K562 (cell line): ENCODE measurements at regions not wholly inside any gene's neighbourhood (a gene's known extent, or its start where the extent isn't known, plus 50 kb on each side); places are given as distances from the start of the nearest gene placed in this dataset.

Source experiments
- ATAC-seq: fragments of 200-7000 bp; cut with Tn5 transposase; 3 replicates; pipeline ENCODE4 v1.9.1; 2020; ENCODE audit warnings: moderate library complexity
- BruUV-seq: library from RNA; stranded (reverse); fragments of 400-500 nt; replicated peaks from 2 replicates; lab custom pipeline; 2021; lab: Mats Ljungman, UMichigan
- CTCF ChIA-PET: fragments of 300-600 bp; formaldehyde crosslinking; extraction: SDS; loops from one replicate; lab custom pipeline; 2021; ENCODE audit warnings: low intra/inter-chr PET ratio; lab: Yijun Ruan, JAX
- POLR2A ChIA-PET: fragments of 300-600, 350-650 bp; sonication (Branson Sonifier 250); formaldehyde crosslinking; extraction: SDS; loops from one replicate; lab custom pipeline; 2021; ENCODE audit warnings: antibody characterized with exemption, inconsistent platforms; lab: Yijun Ruan, JAX
- DNase-seq, 4 experiments: peaks; one replicate each; pipeline versions ENCODE4 v3.0.0 to v3.0.0-alpha.2; 2011 to 2018; ENCODE audit warnings: low spot score in 3 of 4, mixed read lengths in 3 of 4; ENCODE audit errors: extremely low read depth in 1 of 4
- FAIRE-seq: peaks from 2 replicates; lab custom pipeline; 2011; peaks lifted over from hg19 to GRCh38; lab: Jason Lieb, UNC
- H2AFZ ChIP-seq: 2 replicates; pipeline ENCODE4 v1.6.0; 2011; ENCODE audit warnings: low read depth, low read length, control low read depth, inconsistent platforms
- H3K27ac ChIP-seq: fragments of 200-600 bp; 3 replicates; pipeline ENCODE4 v1.8.0; 2011; ENCODE audit warnings: low read depth, mild to moderate bottlenecking, control low read depth, inconsistent platforms, low read length, moderate library complexity, mixed read lengths; ENCODE audit errors: extremely low read depth
- H3K27me3 ChIP-seq, 2 experiments: fragments of 300-600 bp in 1 of 2; 2 replicates in 1 of 2; 3 replicates in 1 of 2; pipeline versions ENCODE4 v1.6.0 to v1.8.0; 2011; ENCODE audit warnings: inconsistent platforms in 2 of 2, low read length in 2 of 2, mild to moderate bottlenecking in 1 of 2, mixed read lengths in 1 of 2, moderate library complexity in 1 of 2; ENCODE audit not compliant: control insufficient read depth in 2 of 2, insufficient read depth in 2 of 2
- H3K36me3 ChIP-seq: fragments of 300-600 bp; 3 replicates; pipeline ENCODE4 v1.8.0; 2011; ENCODE audit warnings: mild to moderate bottlenecking, low read length, inconsistent platforms; ENCODE audit not compliant: control insufficient read depth, insufficient read depth
- H3K4me1 ChIP-seq, 2 experiments: fragments of 200-600 bp in 1 of 2; replicated peaks in 1 of 2; 2 replicates in 1 of 2; 3 replicates in 1 of 2; pipeline versions ENCODE4 v1.5.1 to v1.8.0; 2011; ENCODE audit warnings: inconsistent platforms in 2 of 2, low read length in 2 of 2, mild to moderate bottlenecking in 1 of 2, mixed read lengths in 1 of 2, moderate library complexity in 1 of 2; ENCODE audit not compliant: control insufficient read depth in 2 of 2, insufficient read depth in 2 of 2
- H3K4me2 ChIP-seq: 2 replicates; pipeline ENCODE4 v1.6.1; 2011; ENCODE audit warnings: low read length, control low read depth, inconsistent platforms, mixed read lengths; ENCODE audit not compliant: insufficient read depth
- H3K4me3 ChIP-seq: fragments of 200-600 bp; sonication (generic), shearing (Covaris generic); 2 replicates; pipeline ENCODE4 v1.5.1; 2016; ENCODE audit warnings: control low read depth, inconsistent platforms
- H3K79me2 ChIP-seq: fragments of 200-600 bp; 3 replicates; pipeline ENCODE4 v1.8.0; 2011; ENCODE audit warnings: low read length, inconsistent platforms; ENCODE audit not compliant: control insufficient read depth, insufficient read depth
- H3K9ac ChIP-seq, 2 experiments: 2 replicates each; pipeline versions ENCODE4 v1.6.0 to v1.6.1; 2011; ENCODE audit warnings: low read depth in 2 of 2, low read length in 2 of 2, control low read depth in 1 of 2, inconsistent platforms in 1 of 2, mild to moderate bottlenecking in 1 of 2, mixed read lengths in 1 of 2; ENCODE audit not compliant: insufficient read depth in 1 of 2
- H3K9me1 ChIP-seq: one replicate; pipeline ENCODE4 v1.6.0; 2011; ENCODE audit warnings: inconsistent platforms, mild to moderate bottlenecking, low read length, moderate library complexity; ENCODE audit not compliant: control insufficient read depth, insufficient read depth
- H3K9me3 ChIP-seq: replicated peaks from 2 replicates; pipeline ENCODE4 v1.5.1; 2011; ENCODE audit warnings: low read depth, low read length, inconsistent platforms; ENCODE audit not compliant: control insufficient read depth, insufficient read depth
- H4K20me1 ChIP-seq: replicated peaks from 2 replicates; pipeline ENCODE4 v1.6.1; 2011; ENCODE audit warnings: low read length, inconsistent platforms, mixed read lengths; ENCODE audit not compliant: control insufficient read depth, insufficient read depth
- RERE ChIP-seq: sonication (generic); formaldehyde crosslinking; IDR thresholded peaks from 2 replicates; pipeline ENCODE4 v1.8.0; 2023; ENCODE audit warnings: missing genetic modification reagents, mild to moderate bottlenecking, borderline replicate concordance
- TGIF2 ChIP-seq: sonication (generic); formaldehyde crosslinking; IDR thresholded peaks from 2 replicates; pipeline ENCODE4 v1.8.1; 2022; ENCODE audit warnings: mild to moderate bottlenecking, missing genetic modification reagents, moderate library complexity
- ZNF518B ChIP-seq: fragments of 250-450 bp; sonication (Bioruptor Pico); IDR thresholded peaks from 2 replicates; pipeline ENCODE4 v1.5.0; 2021; ENCODE audit warnings: mild to moderate bottlenecking, moderate library complexity
- WGBS: fragments of 100-300 bp; shearing (Covaris generic); methylation state at CpG from one replicate; pipeline ENCODE4 v1.1.6; 2016; ENCODE audit warnings: low coverage, mixed read lengths; ENCODE audit not compliant: insufficient coverage; ENCODE audit errors: missing lambda C conversion rate; 5-methylcytosine and 5-hydroxymethylcytosine counted together
- in situ Hi-C: fragments of 300-500 bp; cut with MboI; formaldehyde crosslinking; loops from 4 replicates; pipeline ENCODE4 v1.15.0; 2018; ENCODE audit warnings: inconsistent platforms, mixed read lengths
- intact Hi-C: fragments of 100-400 bp; cut with micrococcal nuclease; formaldehyde crosslinking; loops from 2 replicates; pipeline ENCODE4 v1.14.2; 2022

GRCh38 chr22:22783575-22783974 is 104.0 kb upstream of the IGLL5 start:
- H3K9ac ChIP-seq = no peak overlapping the region
- CTCF ChIA-PET = interaction anchor here (0.6 to 1.5 kb wide), 5 partner anchors 9 to 317 kb away, joined by 3 read pairs; no protein-coding TSS in a partner anchor
- H3K79me2 ChIP-seq = no peaks in the 10 kb centered on the region
- TF ChIP-seq RERE (CRISPR knock-in tag) = 0 out of 2 replicates have a peak, but pooled peaks have one; percentile 7
- TF ChIP-seq ZNF518B (CRISPR knock-in tag) = no peak
- TF ChIP-seq TGIF2 (CRISPR knock-in tag) = 0 out of 2 replicates have a peak, but pooled peaks have one; percentile 12
- TF ChIP-seq, all 486 proteins: peak for 2
- Histone ChIP-seq H3K27me3 (peaks cover 28 to 34% of the 10 kb centered on the region in 2 experiments), H2AFZ (no peak overlapping the region), H3K4me2 (no peak overlapping the region), H3K27ac (no peak overlapping the region), H3K9me3 (no peaks in the 10 kb centered on the region), H3K4me3 (no peak overlapping the region), H3K9me1 (peaks cover 4% of the 10 kb centered on the region), H3K4me1 (peaks cover 0 to 3% of the 10 kb centered on the region in 2 experiments; a peak in 1 of 5 replicates), H3K36me3 (no peaks in the 10 kb centered on the region), H4K20me1 (peaks cover 22% of the 10 kb centered on the region)
- DNase-seq (no peak), FAIRE-seq (no peak), ATAC-seq (no peak)
- BruUV-seq = no TSS peak
- in situ Hi-C loops (no loop called here), intact Hi-C loops (no loop called here)
- POLR2A ChIA-PET = interaction anchor here (1.0 to 2.3 kb wide), 4 partner anchors 13 to 41 kb away, joined by 3 to 11 read pairs (median 4); no protein-coding TSS in a partner anchor
- 0% methylated on average over 3 of the region's 3 CpGs for WGBS
